DMS79 (cell line): ENCODE measurements at regions not wholly inside any gene's neighbourhood (a gene's known extent, or its start where the extent isn't known, plus 50 kb on each side); places are given as distances from the start of the nearest gene placed in this dataset.
"Not testable (repeated sequence)": the region's sequence is repeated elsewhere in the genome, so short reads cannot be mapped to it uniquely, and the experiment has no call there.

Source experiments
- DNase-seq: peaks from one replicate; lab custom pipeline; 2025; lab: John Stamatoyannopoulos, UW

GRCh38 chr14:41072776-41073175, 533.9 kb upstream of the LRFN5 start:
- DNase-seq = no peak

- no peak for DNase-seq
These were observed 535.3 kb upstream of the LRFN5 start for GRCh38 chr14:41071351-41071750.

- no peak for DNase-seq
These were observed 543.9 kb upstream of the LRFN5 start for GRCh38 chr14:41062826-41063225.

GRCh38 chr14:41055589-41055988, 551.1 kb upstream of the LRFN5 start:
- no peak for DNase-seq

- DNase-seq = no peak
These were observed 554.9 kb upstream of the LRFN5 start for GRCh38 chr14:41051801-41052200.

- DNase-seq = no peak
These were observed 558.9 kb upstream of the LRFN5 start for GRCh38 chr14:41047763-41048162.

GRCh38 chr14:41037388-41037787, 569.3 kb upstream of the LRFN5 start:
- no peak for DNase-seq

GRCh38 chr14:41034969-41035368, 571.7 kb upstream of the LRFN5 start:
- DNase-seq = no peak

GRCh38 chr14:41022932-41023331, 583.7 kb upstream of the LRFN5 start:
- no peak for DNase-seq

GRCh38 chr14:41016213-41016612, 590.5 kb upstream of the LRFN5 start:
- DNase-seq = no peak

GRCh38 chr14:41000350-41000749, 606.3 kb upstream of the LRFN5 start:
- no peak for DNase-seq

- no peak for DNase-seq
These were observed 617.4 kb upstream of the LRFN5 start for GRCh38 chr14:40989260-40989659.

- no peak for DNase-seq
These were observed 619.2 kb upstream of the LRFN5 start for GRCh38 chr14:40987481-40987880.

- no peak for DNase-seq
These were observed 620.0 kb upstream of the LRFN5 start for GRCh38 chr14:40986655-40987054.

- DNase-seq = no peak
These were observed 621.1 kb upstream of the LRFN5 start for GRCh38 chr14:40985584-40985983.

- no peak for DNase-seq
These were observed 623.1 kb upstream of the LRFN5 start for GRCh38 chr14:40983604-40984003.

GRCh38 chr14:40981247-40981646, 625.4 kb upstream of the LRFN5 start:
- DNase-seq = no peak

- not testable (repeated sequence) for DNase-seq
These were observed 646.4 kb upstream of the LRFN5 start for GRCh38 chr14:40960257-40960656.

GRCh38 chr14:40955131-40955505, 651.6 kb upstream of the LRFN5 start:
- DNase-seq = no peak

GRCh38 chr14:40954448-40955130, 652.1 kb upstream of the LRFN5 start:
- not testable (repeated sequence) for DNase-seq

GRCh38 chr14:40944521-40944920, 662.2 kb upstream of the LRFN5 start:
- no peak for DNase-seq

- no peak for DNase-seq
These were observed 669.8 kb upstream of the LRFN5 start for GRCh38 chr14:40936861-40937260.

- DNase-seq = no peak
These were observed 686.3 kb upstream of the LRFN5 start for GRCh38 chr14:40920380-40920779.

- no peak for DNase-seq
These were observed 695.5 kb upstream of the LRFN5 start for GRCh38 chr14:40911141-40911540.

- no peak for DNase-seq
These were observed 696.8 kb upstream of the LRFN5 start for GRCh38 chr14:40909906-40910305.
